Panc1 (cell line): ENCODE measurements at regions not wholly inside any gene's neighbourhood (a gene's known extent, or its start where the extent isn't known, plus 50 kb on each side); places are given as distances from the start of the nearest gene placed in this dataset.

Experiments used
- ATAC-seq: fragments of 200-7000 bp; cut with Tn5 transposase; 2 replicates; pipeline ENCODE4 v1.9.1; 2020; ENCODE audit warnings: mild to moderate bottlenecking, moderate library complexity
- BruUV-seq: library from RNA; stranded (reverse); fragments of 400-500 nt; replicated peaks from 2 replicates; lab custom pipeline; 2021; lab: Mats Ljungman, UMichigan
- CTCF ChIA-PET: fragments of 300-600 bp; sonication (Branson Sonifier 250); formaldehyde crosslinking; loops from one replicate; lab custom pipeline; 2022; ENCODE audit warnings: antibody characterized with exemption; lab: Charles Lee
- POLR2A ChIA-PET: fragments of 300-600 bp; sonication (Branson Sonifier 250); formaldehyde crosslinking; loops from one replicate; lab custom pipeline; 2022; ENCODE audit warnings: antibody characterized with exemption; lab: Charles Lee
- DNase-seq: peaks from one replicate; pipeline ENCODE4 v3.0.0-alpha.2; 2010; ENCODE audit warnings: low read depth, low spot score
- H3K27ac ChIP-seq: 2 replicates; pipeline ENCODE4 v1.5.1; 2011; ENCODE audit warnings: mild to moderate bottlenecking, low read length, inconsistent platforms
- H3K27me3 ChIP-seq: fragments of 200-500 bp; sonication (Bioruptor generic); 2 replicates; pipeline ENCODE4 v1.6.0; 2014; ENCODE audit warnings: low read length, inconsistent platforms; ENCODE audit not compliant: control insufficient read depth, insufficient read depth
- H3K36me3 ChIP-seq: fragments of 200-500 bp; sonication (Bioruptor generic); 2 replicates; pipeline ENCODE4 v1.5.1; 2014; ENCODE audit warnings: inconsistent platforms, mild to moderate bottlenecking, low read length, moderate library complexity; ENCODE audit not compliant: control insufficient read depth, insufficient read depth
- H3K4me1 ChIP-seq: 2 replicates; pipeline ENCODE4 v1.5.1; 2011; ENCODE audit warnings: inconsistent platforms, mild to moderate bottlenecking, low read length, moderate library complexity; ENCODE audit not compliant: control insufficient read depth, insufficient read depth
- H3K4me3 ChIP-seq, 2 experiments: 2 replicates each; pipeline ENCODE4 v1.5.1; 2011 to 2012; ENCODE audit warnings: low read depth in 2 of 2, low read length in 2 of 2, mild to moderate bottlenecking in 2 of 2, inconsistent platforms in 1 of 2, moderate library complexity in 1 of 2
- H3K9me3 ChIP-seq: fragments of 200-500 bp; sonication (Bioruptor generic); 2 replicates; pipeline ENCODE4 v1.5.1; 2014; ENCODE audit warnings: low read depth, mild to moderate bottlenecking, inconsistent platforms, low read length, moderate library complexity; ENCODE audit not compliant: control insufficient read depth, insufficient read depth
- POLR2AphosphoS5 ChIP-seq: IDR thresholded peaks from 2 replicates; pipeline ENCODE4 v1.6.1; 2012; ENCODE audit warnings: mild to moderate bottlenecking, low read depth, low read length, moderate library complexity
- SIN3A ChIP-seq: IDR thresholded peaks from 2 replicates; pipeline ENCODE4 v1.6.1; 2012; ENCODE audit warnings: low read depth, mild to moderate bottlenecking, low read length, moderate library complexity, borderline replicate concordance; ENCODE audit not compliant: insufficient read depth
- TCF7L2 ChIP-seq: IDR thresholded peaks from 2 replicates; pipeline ENCODE4 v1.6.1; 2011; ENCODE audit warnings: mild to moderate bottlenecking, low read depth, low read length, inconsistent platforms
- in situ Hi-C: cut with HindIII; loops from 2 replicates; pipeline ENCODE4 v1.10.0; 2016; ENCODE audit warnings: low sequenced_read_pairs, low pct_unique_long_range_greater_than_20kb
- intact Hi-C: fragments of 100-400 bp; cut with micrococcal nuclease; formaldehyde crosslinking; loops from one replicate; pipeline ENCODE4 v1.10.0; 2022; ENCODE audit not compliant: unreplicated experiment
- TF ChIP-seq, protein P1 (sequence below), 2 experiments: IDR thresholded peaks; 2 replicates each; pipeline ENCODE4 v1.6.1; 2011 to 2012; ENCODE audit warnings: low read depth in 2 of 2, control low read depth in 1 of 2, low read length in 1 of 2, mild to moderate bottlenecking in 1 of 2, moderate library complexity in 1 of 2; ENCODE audit not compliant: insufficient read depth in 1 of 2
- TF ChIP-seq, protein P2 (sequence below): fragments of 450-650 bp; IDR thresholded peaks from 2 replicates; pipeline ENCODE4 v1.5.1; 2017; ENCODE audit warnings: mild to moderate bottlenecking

GRCh38 chr9:89715318-89715858 lies 110.6 kb downstream of the GADD45G start:
- TF ChIP-seq TCF7L2 (no peak), POLR2AphosphoS5 (no peak)
- TF ChIP-seq, protein P1, sequence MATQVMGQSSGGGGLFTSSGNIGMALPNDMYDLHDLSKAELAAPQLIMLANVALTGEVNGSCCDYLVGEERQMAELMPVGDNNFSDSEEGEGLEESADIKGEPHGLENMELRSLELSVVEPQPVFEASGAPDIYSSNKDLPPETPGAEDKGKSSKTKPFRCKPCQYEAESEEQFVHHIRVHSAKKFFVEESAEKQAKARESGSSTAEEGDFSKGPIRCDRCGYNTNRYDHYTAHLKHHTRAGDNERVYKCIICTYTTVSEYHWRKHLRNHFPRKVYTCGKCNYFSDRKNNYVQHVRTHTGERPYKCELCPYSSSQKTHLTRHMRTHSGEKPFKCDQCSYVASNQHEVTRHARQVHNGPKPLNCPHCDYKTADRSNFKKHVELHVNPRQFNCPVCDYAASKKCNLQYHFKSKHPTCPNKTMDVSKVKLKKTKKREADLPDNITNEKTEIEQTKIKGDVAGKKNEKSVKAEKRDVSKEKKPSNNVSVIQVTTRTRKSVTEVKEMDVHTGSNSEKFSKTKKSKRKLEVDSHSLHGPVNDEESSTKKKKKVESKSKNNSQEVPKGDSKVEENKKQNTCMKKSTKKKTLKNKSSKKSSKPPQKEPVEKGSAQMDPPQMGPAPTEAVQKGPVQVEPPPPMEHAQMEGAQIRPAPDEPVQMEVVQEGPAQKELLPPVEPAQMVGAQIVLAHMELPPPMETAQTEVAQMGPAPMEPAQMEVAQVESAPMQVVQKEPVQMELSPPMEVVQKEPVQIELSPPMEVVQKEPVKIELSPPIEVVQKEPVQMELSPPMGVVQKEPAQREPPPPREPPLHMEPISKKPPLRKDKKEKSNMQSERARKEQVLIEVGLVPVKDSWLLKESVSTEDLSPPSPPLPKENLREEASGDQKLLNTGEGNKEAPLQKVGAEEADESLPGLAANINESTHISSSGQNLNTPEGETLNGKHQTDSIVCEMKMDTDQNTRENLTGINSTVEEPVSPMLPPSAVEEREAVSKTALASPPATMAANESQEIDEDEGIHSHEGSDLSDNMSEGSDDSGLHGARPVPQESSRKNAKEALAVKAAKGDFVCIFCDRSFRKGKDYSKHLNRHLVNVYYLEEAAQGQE (IDR thresholded peaks at IDR 0.05; ENCODE audit: insufficient read depth in 1 of 2, low read depth in 2 of 2, low read length in 1 of 2): no peak
- Histone ChIP-seq H3K27me3 (no peaks in the 10 kb centered on the region), H3K4me3 (no peak overlapping the region), H3K27ac (no peak overlapping the region), H3K4me1 (no peaks in the 10 kb centered on the region), H3K9me3 (no peaks in the 10 kb centered on the region), H3K36me3 (no peaks in the 10 kb centered on the region)
- CTCF ChIA-PET: no interaction called here
- intact Hi-C loops (no loop called here), in situ Hi-C loops (no loop called here)
- no TSS peak for BruUV-seq
- ATAC-seq (no peak), DNase-seq (no peak)
- POLR2A ChIA-PET: no interaction called here

GRCh38 chr9:89715881-89716280 lies 111.1 kb downstream of the GADD45G start:
- no TSS peak for BruUV-seq
- POLR2A ChIA-PET: no interaction called here
- ATAC-seq: no peak
- intact Hi-C loops (no loop called here), in situ Hi-C loops (no loop called here)
- no peaks in the 10 kb centered on the region for H3K36me3 ChIP-seq
- no peak overlapping the region for H3K27ac ChIP-seq
- H3K9me3 ChIP-seq: no peaks in the 10 kb centered on the region
- H3K4me3 ChIP-seq: no peak overlapping the region
- DNase-seq: no peak
- H3K27me3 ChIP-seq: no peaks in the 10 kb centered on the region
- no peaks in the 10 kb centered on the region for H3K4me1 ChIP-seq
- CTCF ChIA-PET: no interaction called here
- TF ChIP-seq TCF7L2 (no peak), SIN3A (no peak), POLR2AphosphoS5 (no peak)
- TF ChIP-seq, protein P1 (IDR thresholded peaks at IDR 0.05; ENCODE audit: insufficient read depth in 1 of 2, low read depth in 2 of 2, low read length in 1 of 2): no peak
- TF ChIP-seq, protein P2, sequence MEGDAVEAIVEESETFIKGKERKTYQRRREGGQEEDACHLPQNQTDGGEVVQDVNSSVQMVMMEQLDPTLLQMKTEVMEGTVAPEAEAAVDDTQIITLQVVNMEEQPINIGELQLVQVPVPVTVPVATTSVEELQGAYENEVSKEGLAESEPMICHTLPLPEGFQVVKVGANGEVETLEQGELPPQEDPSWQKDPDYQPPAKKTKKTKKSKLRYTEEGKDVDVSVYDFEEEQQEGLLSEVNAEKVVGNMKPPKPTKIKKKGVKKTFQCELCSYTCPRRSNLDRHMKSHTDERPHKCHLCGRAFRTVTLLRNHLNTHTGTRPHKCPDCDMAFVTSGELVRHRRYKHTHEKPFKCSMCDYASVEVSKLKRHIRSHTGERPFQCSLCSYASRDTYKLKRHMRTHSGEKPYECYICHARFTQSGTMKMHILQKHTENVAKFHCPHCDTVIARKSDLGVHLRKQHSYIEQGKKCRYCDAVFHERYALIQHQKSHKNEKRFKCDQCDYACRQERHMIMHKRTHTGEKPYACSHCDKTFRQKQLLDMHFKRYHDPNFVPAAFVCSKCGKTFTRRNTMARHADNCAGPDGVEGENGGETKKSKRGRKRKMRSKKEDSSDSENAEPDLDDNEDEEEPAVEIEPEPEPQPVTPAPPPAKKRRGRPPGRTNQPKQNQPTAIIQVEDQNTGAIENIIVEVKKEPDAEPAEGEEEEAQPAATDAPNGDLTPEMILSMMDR: no peak
